Activated CD4-positive, alpha-beta T cell treated with anti-CD3 and anti-CD28 coated beads for 24 hours (primary cell): ENCODE measurements at regions not wholly inside any gene's neighbourhood (a gene's known extent, or its start where the extent isn't known, plus 50 kb on each side); places are given as distances from the start of the nearest gene placed in this dataset.
"Not testable (repeated sequence)": the region's sequence is repeated elsewhere in the genome, so short reads cannot be mapped to it uniquely, and the experiment has no call there.

ENCODE experiments used
- DNase-seq, 2 donors: peaks; one replicate each; pipeline ENCODE4 v3.0.0-alpha.2; 2020; ENCODE audit warnings: low read depth in 2 of 2

- no peak for DNase-seq
Measured at GRCh38 chrX:905848-906566, 275.4 kb downstream of the SHOX start.

GRCh38 chrX:903116-903515 is 272.5 kb downstream of the SHOX start:
- DNase-seq = no peak

GRCh38 chrX:896256-896655 is 265.7 kb downstream of the SHOX start:
- no peak for DNase-seq

- no peak for DNase-seq
Measured at GRCh38 chrX:889966-890651, 259.5 kb downstream of the SHOX start.

DNA sequence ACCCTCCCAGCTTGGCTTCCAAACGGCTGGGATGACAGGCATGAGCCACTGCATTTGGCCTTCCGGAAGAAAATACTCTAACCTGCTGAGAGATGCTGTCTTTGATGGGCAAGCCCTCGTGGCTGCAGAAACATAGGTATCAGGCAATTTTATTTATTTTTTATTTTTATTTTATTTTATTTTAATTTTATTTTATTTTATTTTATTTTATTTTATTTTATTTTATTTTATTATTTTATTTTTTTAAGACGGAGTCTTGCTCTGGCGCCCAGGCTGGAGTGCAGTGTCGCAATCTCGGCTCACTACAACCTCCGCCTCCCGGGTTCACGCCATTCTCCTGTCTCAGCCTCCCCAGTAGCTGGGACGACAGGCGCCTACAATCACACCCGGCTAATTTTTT is 257.1 kb downstream of the SHOX start:
- not testable (repeated sequence) for DNase-seq

DNA sequence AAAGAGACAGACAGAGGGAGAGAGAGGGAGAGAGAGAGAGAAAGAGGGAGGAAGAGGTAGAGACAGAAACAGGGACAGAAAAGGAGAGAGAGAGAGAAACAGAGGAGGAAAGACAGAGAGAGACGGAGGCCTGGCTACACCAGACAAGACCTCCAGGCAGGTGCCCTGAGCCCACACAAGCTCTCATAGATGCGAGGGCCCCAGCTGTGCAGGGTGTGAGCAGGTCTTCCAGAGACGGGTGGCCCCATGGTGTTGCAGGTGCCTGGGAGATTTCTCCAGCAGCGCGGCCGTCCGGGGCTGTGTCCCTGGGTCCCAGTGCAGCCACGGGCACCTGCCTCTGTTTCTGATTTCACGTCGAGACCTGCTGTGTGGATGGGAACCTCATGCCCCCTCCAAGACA is 253.0 kb downstream of the SHOX start:
- no peak for DNase-seq

DNA sequence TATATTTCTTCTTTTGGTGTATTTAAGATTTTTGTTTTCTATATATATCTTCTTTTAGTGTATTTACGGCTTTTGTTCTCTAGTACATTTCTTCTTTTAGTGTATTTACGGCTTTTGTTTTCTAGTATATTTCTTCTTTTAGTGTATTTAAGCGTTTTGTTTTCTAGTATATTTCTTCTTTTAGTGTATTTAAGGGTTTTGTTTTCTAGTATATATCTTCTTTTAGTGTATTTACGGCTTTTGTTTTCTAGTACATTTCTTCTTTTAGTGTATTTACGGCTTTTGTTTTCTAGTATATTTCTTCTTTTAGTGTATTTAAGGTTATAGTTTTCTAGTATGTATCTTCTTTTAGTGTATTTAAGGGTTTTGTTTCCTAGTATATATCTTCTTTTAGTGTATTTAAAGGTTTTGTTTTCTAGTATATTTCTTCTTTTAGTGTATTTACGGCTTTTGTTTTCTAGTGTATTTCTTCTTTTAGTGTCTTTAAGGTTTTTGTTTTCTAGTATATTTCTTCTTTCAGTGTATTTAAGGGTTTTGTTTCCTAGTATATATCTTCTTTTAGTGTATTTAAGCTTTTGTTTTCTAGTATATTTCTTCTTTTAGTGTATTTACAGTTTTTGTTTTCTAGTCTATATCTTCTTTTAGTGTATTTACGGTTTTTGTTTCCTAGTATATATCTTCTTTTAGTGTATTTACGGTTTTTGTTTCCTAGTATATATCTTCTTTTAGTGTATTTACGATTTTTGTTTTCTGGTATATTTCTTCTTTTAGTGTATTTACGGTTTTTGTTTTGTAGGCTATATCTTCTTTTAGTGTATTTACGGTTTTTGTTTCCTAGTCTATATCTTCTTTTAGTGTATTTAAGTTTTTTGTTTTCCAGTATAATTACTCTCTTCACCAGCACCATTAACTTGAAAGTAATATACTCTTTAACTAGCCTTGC is 249.4 kb downstream of the SHOX start:
- not testable (repeated sequence) for DNase-seq

GRCh38 chrX:874061-874460 is 243.5 kb downstream of the SHOX start:
- no peak for DNase-seq

DNA sequence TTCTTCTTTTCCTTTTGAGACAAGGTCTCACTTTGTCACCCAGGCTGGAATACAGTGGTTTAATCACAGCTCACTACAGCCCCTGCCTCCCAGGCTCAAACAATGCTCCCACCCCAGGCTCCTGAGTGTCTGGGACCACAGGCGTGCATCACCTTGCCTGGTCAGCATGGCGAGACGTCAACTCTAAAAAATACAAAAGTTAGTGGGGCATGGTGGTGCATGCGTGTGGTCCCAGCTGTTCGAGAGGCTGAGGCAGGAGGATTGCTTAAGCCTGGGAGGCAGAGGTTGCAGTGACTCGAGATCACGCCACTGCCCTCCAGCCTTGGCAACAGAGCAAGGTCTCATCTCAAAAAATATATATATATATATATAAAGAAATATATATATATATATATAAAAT is 242.4 kb downstream of the SHOX start:
- DNase-seq = no peak

DNA sequence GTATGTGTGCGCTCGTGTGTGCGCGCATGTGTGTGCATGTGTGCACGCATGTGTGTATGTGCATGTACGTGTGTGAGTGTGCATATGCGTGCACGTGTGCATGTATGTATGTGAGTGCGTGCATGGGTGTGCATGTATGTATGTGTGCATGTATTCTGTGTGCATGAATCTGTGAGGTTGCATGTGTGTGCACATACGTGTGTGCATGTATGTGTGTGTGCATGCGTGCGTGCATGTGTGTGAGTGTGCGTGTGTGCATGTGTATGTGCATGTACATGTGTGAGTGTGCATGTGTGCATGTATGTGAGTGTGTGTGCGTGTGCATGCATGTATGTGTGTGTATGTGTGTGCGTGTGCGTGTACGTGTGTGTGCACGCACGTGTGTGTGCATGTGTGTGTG is 241.5 kb downstream of the SHOX start:
- DNase-seq = no peak

- DNase-seq = no peak
Measured at GRCh38 chrX:871626-872025, 241.0 kb downstream of the SHOX start.

- no peak for DNase-seq
Measured at GRCh38 chrX:867966-868647, 237.5 kb downstream of the SHOX start.

- no peak for DNase-seq
Measured at GRCh38 chrX:867502-867901, 236.9 kb downstream of the SHOX start.

DNA sequence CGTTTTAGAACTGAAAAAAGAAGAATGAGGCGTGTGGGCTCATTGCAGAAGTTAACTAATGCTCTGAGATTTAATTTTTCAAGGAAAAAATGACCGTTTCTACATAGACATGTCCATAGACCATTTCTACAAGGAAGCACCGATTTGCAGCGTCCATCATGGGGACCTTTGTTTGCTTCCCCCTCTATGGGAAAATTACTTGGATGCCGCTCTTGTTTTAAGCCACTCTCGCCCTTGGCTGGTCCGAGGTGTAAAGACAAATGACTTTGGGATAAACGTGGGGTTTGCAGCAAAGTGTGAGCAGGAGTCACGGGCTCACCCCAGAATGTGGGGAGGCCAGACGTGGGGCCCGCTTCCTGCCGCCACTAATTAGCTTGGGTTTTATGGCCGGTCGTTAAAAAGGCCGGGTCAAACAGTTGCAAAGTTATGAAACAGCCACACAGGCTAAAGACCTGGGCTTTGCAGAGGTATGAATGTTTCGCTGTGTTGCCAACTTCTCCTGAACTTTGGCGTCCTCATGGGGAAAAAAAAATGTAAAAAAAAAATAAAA is 235.9 kb downstream of the SHOX start:
- no peak for DNase-seq

DNA sequence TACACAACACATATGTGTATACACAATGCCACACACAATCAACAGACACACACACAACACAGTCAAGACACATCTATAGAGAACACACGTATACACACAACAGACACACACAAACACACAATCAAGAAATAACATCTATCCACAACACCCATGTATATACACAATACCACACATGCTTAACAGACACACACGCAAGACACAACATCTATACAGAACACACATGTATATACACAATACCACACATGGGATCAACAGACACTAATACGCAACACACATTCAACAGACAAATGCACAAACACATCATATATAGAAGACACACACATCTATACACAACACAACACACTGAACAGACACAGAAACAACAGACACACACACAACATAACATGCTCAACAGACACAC is 234.8 kb downstream of the SHOX start:
- no peak for DNase-seq

GRCh38 chrX:861921-862320 is 231.3 kb downstream of the SHOX start:
- no peak for DNase-seq

DNA sequence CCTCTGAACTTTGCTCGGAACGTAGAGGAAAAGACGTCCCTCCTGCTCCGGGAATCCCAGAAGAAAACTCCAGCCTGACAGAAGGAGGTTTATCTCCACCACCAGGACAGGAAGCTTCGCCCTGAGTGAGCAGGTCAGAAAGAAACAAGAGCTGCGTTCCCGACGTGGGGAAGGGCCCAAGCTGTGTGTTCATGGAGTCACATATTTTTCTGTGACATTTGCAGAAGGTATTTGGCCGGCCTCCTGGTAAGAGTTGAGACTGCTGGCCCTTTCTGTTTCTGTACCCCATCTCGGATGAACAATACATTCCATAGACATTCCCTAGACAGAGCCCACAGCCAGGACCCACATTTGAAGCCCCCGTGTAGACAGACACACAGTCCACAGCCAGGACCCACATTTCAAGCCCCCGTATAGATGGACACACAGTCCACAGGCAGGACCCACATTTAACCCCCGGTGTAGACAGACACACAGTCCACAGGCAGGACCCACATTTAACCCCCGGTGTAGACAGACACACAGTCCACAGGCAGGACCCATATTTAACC is 230.8 kb downstream of the SHOX start:
- DNase-seq = no peak

DNA sequence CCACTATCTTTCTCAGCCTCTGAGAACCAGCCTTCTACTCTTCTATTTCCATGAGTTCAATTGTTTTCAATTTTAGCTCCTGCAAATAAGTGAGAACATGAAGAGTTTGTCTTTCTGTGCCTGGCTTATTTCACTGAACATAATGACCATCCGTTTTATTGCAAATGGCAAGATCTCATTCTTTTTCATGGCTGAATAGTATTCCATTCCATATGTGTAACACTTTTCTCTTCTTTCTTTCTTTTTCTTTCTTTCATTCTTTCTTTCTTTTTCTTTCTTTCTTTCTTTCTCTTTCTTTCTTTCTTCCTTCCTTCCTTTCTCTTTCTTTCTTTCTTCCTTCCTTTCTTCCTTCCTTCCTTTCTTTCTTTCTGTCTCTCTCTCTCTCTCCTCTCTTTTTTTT is 228.7 kb downstream of the SHOX start:
- DNase-seq = no peak

- no peak for DNase-seq
Measured at GRCh38 chrX:858542-859078, 228.0 kb downstream of the SHOX start.

DNA sequence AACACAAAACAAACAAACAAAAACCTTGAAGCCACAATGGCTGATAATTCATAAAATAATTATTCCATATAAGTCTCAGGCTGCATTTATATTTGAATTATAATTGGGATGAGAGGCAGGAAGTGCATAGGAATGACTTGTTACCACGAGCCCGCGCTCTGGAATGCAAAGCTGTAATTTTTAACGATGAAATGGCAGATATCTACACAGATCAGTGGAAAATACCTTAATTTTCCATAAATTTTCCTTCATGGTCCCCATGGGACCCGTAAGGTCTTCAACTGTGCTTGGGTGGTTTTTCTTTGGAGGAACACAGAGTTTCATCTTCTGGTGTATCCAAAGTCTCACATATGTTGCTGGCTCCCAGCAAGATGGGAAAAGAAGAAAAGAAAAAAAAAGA is 226.8 kb downstream of the SHOX start:
- no peak for DNase-seq
